K562 (cell line): ENCODE measurements at regions not wholly inside any gene's neighbourhood (a gene's known extent, or its start where the extent isn't known, plus 50 kb on each side); places are given as distances from the start of the nearest gene placed in this dataset.
"Not testable (repeated sequence)": the region's sequence is repeated elsewhere in the genome, so short reads cannot be mapped to it uniquely, and the experiment has no call there.

Experiments
- ATAC-seq: fragments of 200-7000 bp; cut with Tn5 transposase; 3 replicates; pipeline ENCODE4 v1.9.1; 2020; ENCODE audit warnings: moderate library complexity
- BruUV-seq: library from RNA; stranded (reverse); fragments of 400-500 nt; replicated peaks from 2 replicates; lab custom pipeline; 2021; lab: Mats Ljungman, UMichigan
- CTCF ChIA-PET: fragments of 300-600 bp; formaldehyde crosslinking; extraction: SDS; loops from one replicate; lab custom pipeline; 2021; ENCODE audit warnings: low intra/inter-chr PET ratio; lab: Yijun Ruan, JAX
- POLR2A ChIA-PET: fragments of 300-600, 350-650 bp; sonication (Branson Sonifier 250); formaldehyde crosslinking; extraction: SDS; loops from one replicate; lab custom pipeline; 2021; ENCODE audit warnings: antibody characterized with exemption, inconsistent platforms; lab: Yijun Ruan, JAX
- DNase-seq, 4 experiments: peaks; one replicate each; pipeline versions ENCODE4 v3.0.0 to v3.0.0-alpha.2; 2011 to 2018; ENCODE audit warnings: low spot score in 3 of 4, mixed read lengths in 3 of 4; ENCODE audit errors: extremely low read depth in 1 of 4
- FAIRE-seq: peaks from 2 replicates; lab custom pipeline; 2011; peaks lifted over from hg19 to GRCh38; lab: Jason Lieb, UNC
- H2AFZ ChIP-seq: 2 replicates; pipeline ENCODE4 v1.6.0; 2011; ENCODE audit warnings: low read depth, low read length, control low read depth, inconsistent platforms
- H3K27ac ChIP-seq: fragments of 200-600 bp; 3 replicates; pipeline ENCODE4 v1.8.0; 2011; ENCODE audit warnings: low read depth, mild to moderate bottlenecking, control low read depth, inconsistent platforms, low read length, moderate library complexity, mixed read lengths; ENCODE audit errors: extremely low read depth
- H3K27me3 ChIP-seq, 2 experiments: fragments of 300-600 bp in 1 of 2; 2 replicates in 1 of 2; 3 replicates in 1 of 2; pipeline versions ENCODE4 v1.6.0 to v1.8.0; 2011; ENCODE audit warnings: inconsistent platforms in 2 of 2, low read length in 2 of 2, mild to moderate bottlenecking in 1 of 2, mixed read lengths in 1 of 2, moderate library complexity in 1 of 2; ENCODE audit not compliant: control insufficient read depth in 2 of 2, insufficient read depth in 2 of 2
- H3K36me3 ChIP-seq: fragments of 300-600 bp; 3 replicates; pipeline ENCODE4 v1.8.0; 2011; ENCODE audit warnings: mild to moderate bottlenecking, low read length, inconsistent platforms; ENCODE audit not compliant: control insufficient read depth, insufficient read depth
- H3K4me1 ChIP-seq, 2 experiments: fragments of 200-600 bp in 1 of 2; replicated peaks in 1 of 2; 2 replicates in 1 of 2; 3 replicates in 1 of 2; pipeline versions ENCODE4 v1.5.1 to v1.8.0; 2011; ENCODE audit warnings: inconsistent platforms in 2 of 2, low read length in 2 of 2, mild to moderate bottlenecking in 1 of 2, mixed read lengths in 1 of 2, moderate library complexity in 1 of 2; ENCODE audit not compliant: control insufficient read depth in 2 of 2, insufficient read depth in 2 of 2
- H3K4me2 ChIP-seq: 2 replicates; pipeline ENCODE4 v1.6.1; 2011; ENCODE audit warnings: low read length, control low read depth, inconsistent platforms, mixed read lengths; ENCODE audit not compliant: insufficient read depth
- H3K4me3 ChIP-seq: fragments of 200-600 bp; sonication (generic), shearing (Covaris generic); 2 replicates; pipeline ENCODE4 v1.5.1; 2016; ENCODE audit warnings: control low read depth, inconsistent platforms
- H3K79me2 ChIP-seq: fragments of 200-600 bp; 3 replicates; pipeline ENCODE4 v1.8.0; 2011; ENCODE audit warnings: low read length, inconsistent platforms; ENCODE audit not compliant: control insufficient read depth, insufficient read depth
- H3K9ac ChIP-seq, 2 experiments: 2 replicates each; pipeline versions ENCODE4 v1.6.0 to v1.6.1; 2011; ENCODE audit warnings: low read depth in 2 of 2, low read length in 2 of 2, control low read depth in 1 of 2, inconsistent platforms in 1 of 2, mild to moderate bottlenecking in 1 of 2, mixed read lengths in 1 of 2; ENCODE audit not compliant: insufficient read depth in 1 of 2
- H3K9me1 ChIP-seq: one replicate; pipeline ENCODE4 v1.6.0; 2011; ENCODE audit warnings: inconsistent platforms, mild to moderate bottlenecking, low read length, moderate library complexity; ENCODE audit not compliant: control insufficient read depth, insufficient read depth
- H3K9me3 ChIP-seq: replicated peaks from 2 replicates; pipeline ENCODE4 v1.5.1; 2011; ENCODE audit warnings: low read depth, low read length, inconsistent platforms; ENCODE audit not compliant: control insufficient read depth, insufficient read depth
- H4K20me1 ChIP-seq: replicated peaks from 2 replicates; pipeline ENCODE4 v1.6.1; 2011; ENCODE audit warnings: low read length, inconsistent platforms, mixed read lengths; ENCODE audit not compliant: control insufficient read depth, insufficient read depth
- E2F4 ChIP-seq: sonication (generic); formaldehyde crosslinking; IDR thresholded peaks from 2 replicates; pipeline ENCODE4 v1.8.0; 2022; ENCODE audit warnings: mild to moderate bottlenecking, low read depth, missing genetic modification reagents
- E2F5 ChIP-seq: sonication (generic); formaldehyde crosslinking; IDR thresholded peaks from 2 replicates; pipeline ENCODE4 v1.8.0; 2022; ENCODE audit warnings: mild to moderate bottlenecking, missing genetic modification reagents
- FOXJ3 ChIP-seq: sonication (generic); formaldehyde crosslinking; IDR thresholded peaks from 2 replicates; pipeline ENCODE4 v1.4.0; 2020; ENCODE audit warnings: mild to moderate bottlenecking, missing genetic modification reagents
- TCF7 ChIP-seq: sonication (generic); IDR thresholded peaks from 2 replicates; pipeline ENCODE4 v1.6.1; 2016; ENCODE audit warnings: antibody characterized with exemption, borderline replicate concordance
- TEAD1 ChIP-seq, 2 experiments: fragments of 450-650 bp in 1 of 2; sonication (generic) in 1 of 2; formaldehyde crosslinking; IDR thresholded peaks; 2 replicates each; pipeline versions ENCODE4 v1.4.0 to v1.8.0; 2020 to 2022; ENCODE audit warnings: mild to moderate bottlenecking in 2 of 2, missing genetic modification reagents in 1 of 2
- WGBS: fragments of 100-300 bp; shearing (Covaris generic); methylation state at CpG from one replicate; pipeline ENCODE4 v1.1.6; 2016; ENCODE audit warnings: low coverage, mixed read lengths; ENCODE audit not compliant: insufficient coverage; ENCODE audit errors: missing lambda C conversion rate; 5-methylcytosine and 5-hydroxymethylcytosine counted together
- in situ Hi-C: fragments of 300-500 bp; cut with MboI; formaldehyde crosslinking; loops from 4 replicates; pipeline ENCODE4 v1.15.0; 2018; ENCODE audit warnings: inconsistent platforms, mixed read lengths
- intact Hi-C: fragments of 100-400 bp; cut with micrococcal nuclease; formaldehyde crosslinking; loops from 2 replicates; pipeline ENCODE4 v1.14.2; 2022

GRCh38 chr6:94559829-94560537 lies 1017.4 kb upstream of the MANEA start (continued):
- no peak for TF ChIP-seq FOXJ3 (CRISPR knock-in tag)
- TF ChIP-seq TCF7: no peak
- TF ChIP-seq E2F5 (CRISPR knock-in tag): no peak
- TF ChIP-seq TEAD1 (CRISPR knock-in tag; IDR thresholded peaks at IDR 0.05): no peak
- no peak for TF ChIP-seq E2F4 (CRISPR knock-in tag)

GRCh38 chr6:94557207-94557606 lies 1020.1 kb upstream of the MANEA start:
- in situ Hi-C loops, BruUV-seq, H3K9me1 ChIP-seq, ATAC-seq, intact Hi-C loops, H3K9me3 ChIP-seq, H2AFZ ChIP-seq, H3K9ac ChIP-seq, CTCF ChIA-PET, FAIRE-seq, H3K4me3 ChIP-seq, H3K4me1 ChIP-seq, H3K27me3 ChIP-seq, H3K4me2 ChIP-seq, H3K27ac ChIP-seq, DNase-seq, H3K36me3 ChIP-seq, H3K79me2 ChIP-seq, H4K20me1 ChIP-seq, POLR2A ChIA-PET: not testable (repeated sequence)
- WGBS: 0% methylated on average over 7 of the region's 11 CpGs
